Glutamatergic neuron (in vitro differentiated cells): ENCODE measurements at regions not wholly inside any gene's neighbourhood (a gene's known extent, or its start where the extent isn't known, plus 50 kb on each side); places are given as distances from the start of the nearest gene placed in this dataset.

Experiments used
- DNase-seq: peaks from one replicate; pipeline ENCODE4 v3.0.0; 2022
- H3K27ac Mint-ChIP-seq: one replicate; pipeline ENCODE4 v1.8.0; 2020; ENCODE audit warnings: mild to moderate bottlenecking, mixed read lengths, inconsistent platforms; ENCODE audit not compliant: unreplicated experiment
- H3K27me3 Mint-ChIP-seq: one replicate; pipeline ENCODE4 v1.8.0; 2020; ENCODE audit warnings: mild to moderate bottlenecking, moderate library complexity, mixed read lengths, inconsistent platforms; ENCODE audit not compliant: unreplicated experiment
- H3K36me3 Mint-ChIP-seq: one replicate; pipeline ENCODE4 v1.8.0; 2020; ENCODE audit warnings: mild to moderate bottlenecking, mixed read lengths, inconsistent platforms; ENCODE audit not compliant: unreplicated experiment
- H3K4me1 Mint-ChIP-seq: one replicate; pipeline ENCODE4 v1.8.0; 2020; ENCODE audit warnings: mild to moderate bottlenecking, low read depth, mixed read lengths, inconsistent platforms; ENCODE audit not compliant: unreplicated experiment
- H3K4me3 Mint-ChIP-seq: one replicate; pipeline ENCODE4 v1.8.0; 2020; ENCODE audit warnings: mild to moderate bottlenecking, mixed read lengths, inconsistent platforms; ENCODE audit not compliant: unreplicated experiment
- H3K9me3 Mint-ChIP-seq: one replicate; pipeline ENCODE4 v1.8.0; 2020; ENCODE audit warnings: mild to moderate bottlenecking, moderate library complexity, mixed read lengths, inconsistent platforms; ENCODE audit not compliant: unreplicated experiment
- TF ChIP-seq, protein P1 (sequence below): fragments of 200-600 bp; sonication (generic); IDR thresholded peaks from one replicate; pipeline ENCODE4 v1.5.0; 2021; ENCODE audit not compliant: partially characterized antibody, unreplicated experiment

DNA sequence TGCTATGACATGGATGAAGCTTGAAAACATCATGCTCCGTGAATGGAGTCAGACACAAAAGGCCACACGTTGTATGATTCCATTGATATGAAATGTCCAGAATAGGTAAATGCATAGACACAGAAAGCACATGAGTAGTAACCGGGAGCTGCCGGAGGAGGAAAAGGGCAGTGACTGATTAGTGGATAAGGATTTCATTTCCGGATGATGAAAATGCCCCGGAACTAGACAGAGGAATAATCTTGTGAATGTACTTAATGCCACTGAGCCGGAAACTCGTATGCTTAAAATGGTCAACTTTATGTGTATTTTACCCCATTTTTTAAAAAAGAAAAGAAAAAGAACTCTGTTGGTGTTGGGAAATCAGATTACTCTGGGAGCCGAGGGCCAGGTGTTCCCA is 112.7 kb upstream of the FAM9B start:
- Mint-ChIP-seq H3K27ac (no peak overlapping the region), H3K4me3 (no peak overlapping the region), H3K9me3 (no peaks in the 10 kb centered on the region), H3K36me3 (no peaks in the 10 kb centered on the region), H3K4me1 (no peaks in the 10 kb centered on the region), H3K27me3 (no peaks in the 10 kb centered on the region)
- DNase-seq = no peak
- TF ChIP-seq, protein P1, sequence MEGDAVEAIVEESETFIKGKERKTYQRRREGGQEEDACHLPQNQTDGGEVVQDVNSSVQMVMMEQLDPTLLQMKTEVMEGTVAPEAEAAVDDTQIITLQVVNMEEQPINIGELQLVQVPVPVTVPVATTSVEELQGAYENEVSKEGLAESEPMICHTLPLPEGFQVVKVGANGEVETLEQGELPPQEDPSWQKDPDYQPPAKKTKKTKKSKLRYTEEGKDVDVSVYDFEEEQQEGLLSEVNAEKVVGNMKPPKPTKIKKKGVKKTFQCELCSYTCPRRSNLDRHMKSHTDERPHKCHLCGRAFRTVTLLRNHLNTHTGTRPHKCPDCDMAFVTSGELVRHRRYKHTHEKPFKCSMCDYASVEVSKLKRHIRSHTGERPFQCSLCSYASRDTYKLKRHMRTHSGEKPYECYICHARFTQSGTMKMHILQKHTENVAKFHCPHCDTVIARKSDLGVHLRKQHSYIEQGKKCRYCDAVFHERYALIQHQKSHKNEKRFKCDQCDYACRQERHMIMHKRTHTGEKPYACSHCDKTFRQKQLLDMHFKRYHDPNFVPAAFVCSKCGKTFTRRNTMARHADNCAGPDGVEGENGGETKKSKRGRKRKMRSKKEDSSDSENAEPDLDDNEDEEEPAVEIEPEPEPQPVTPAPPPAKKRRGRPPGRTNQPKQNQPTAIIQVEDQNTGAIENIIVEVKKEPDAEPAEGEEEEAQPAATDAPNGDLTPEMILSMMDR = no peak

DNA sequence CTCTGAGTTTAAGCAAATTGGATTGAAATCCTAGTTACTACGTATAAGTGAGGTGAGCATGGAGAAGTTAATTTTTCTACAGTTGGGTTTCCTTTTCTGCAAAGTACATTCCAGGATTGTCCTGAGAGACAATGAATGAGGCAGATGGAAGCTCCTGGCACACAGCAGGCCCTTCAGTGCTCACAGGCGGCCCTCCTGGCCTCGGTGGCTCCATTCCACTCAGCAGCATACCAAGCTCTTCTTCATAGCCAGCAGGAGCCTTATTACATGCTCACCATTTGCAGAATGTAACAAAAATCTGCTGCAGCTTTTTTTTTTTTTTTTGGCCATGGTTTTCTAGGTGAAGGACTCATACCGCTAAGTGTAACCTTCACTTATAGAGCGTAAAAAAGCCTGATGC is 113.2 kb upstream of the FAM9B start:
- no peaks in the 10 kb centered on the region for H3K36me3 Mint-ChIP-seq
- TF ChIP-seq, protein P1 = no peak
- no peaks in the 10 kb centered on the region for H3K27me3 Mint-ChIP-seq
- no peak for DNase-seq
- no peak overlapping the region for H3K27ac Mint-ChIP-seq
- no peaks in the 10 kb centered on the region for H3K4me1 Mint-ChIP-seq
- H3K9me3 Mint-ChIP-seq = no peaks in the 10 kb centered on the region
- H3K4me3 Mint-ChIP-seq = no peak overlapping the region

DNA sequence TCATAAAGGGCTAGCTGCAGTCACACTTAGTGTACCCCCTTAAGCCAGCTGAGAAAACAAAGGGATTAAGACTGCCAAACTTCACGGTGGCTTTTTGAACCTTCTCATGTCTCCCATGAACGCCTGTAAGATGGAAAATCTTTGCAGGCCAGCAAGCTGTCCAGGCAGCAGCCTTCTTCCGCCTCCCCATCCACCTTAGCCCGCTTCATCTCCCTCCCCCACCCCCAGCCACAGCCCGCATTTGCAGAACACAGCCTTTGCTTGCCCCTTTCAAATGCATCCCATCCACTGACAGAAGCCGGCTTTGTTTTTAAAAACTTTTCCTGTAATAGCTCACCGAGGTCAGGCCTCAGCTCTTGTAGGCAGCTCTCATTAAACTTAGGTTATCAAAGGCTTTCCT is 113.8 kb upstream of the FAM9B start:
- DNase-seq = no peak
- TF ChIP-seq, protein P1 = no peak
- Mint-ChIP-seq H3K4me1 (no peaks in the 10 kb centered on the region), H3K4me3 (no peak overlapping the region), H3K9me3 (no peaks in the 10 kb centered on the region), H3K27me3 (no peaks in the 10 kb centered on the region), H3K27ac (no peak overlapping the region), H3K36me3 (no peaks in the 10 kb centered on the region)

DNA sequence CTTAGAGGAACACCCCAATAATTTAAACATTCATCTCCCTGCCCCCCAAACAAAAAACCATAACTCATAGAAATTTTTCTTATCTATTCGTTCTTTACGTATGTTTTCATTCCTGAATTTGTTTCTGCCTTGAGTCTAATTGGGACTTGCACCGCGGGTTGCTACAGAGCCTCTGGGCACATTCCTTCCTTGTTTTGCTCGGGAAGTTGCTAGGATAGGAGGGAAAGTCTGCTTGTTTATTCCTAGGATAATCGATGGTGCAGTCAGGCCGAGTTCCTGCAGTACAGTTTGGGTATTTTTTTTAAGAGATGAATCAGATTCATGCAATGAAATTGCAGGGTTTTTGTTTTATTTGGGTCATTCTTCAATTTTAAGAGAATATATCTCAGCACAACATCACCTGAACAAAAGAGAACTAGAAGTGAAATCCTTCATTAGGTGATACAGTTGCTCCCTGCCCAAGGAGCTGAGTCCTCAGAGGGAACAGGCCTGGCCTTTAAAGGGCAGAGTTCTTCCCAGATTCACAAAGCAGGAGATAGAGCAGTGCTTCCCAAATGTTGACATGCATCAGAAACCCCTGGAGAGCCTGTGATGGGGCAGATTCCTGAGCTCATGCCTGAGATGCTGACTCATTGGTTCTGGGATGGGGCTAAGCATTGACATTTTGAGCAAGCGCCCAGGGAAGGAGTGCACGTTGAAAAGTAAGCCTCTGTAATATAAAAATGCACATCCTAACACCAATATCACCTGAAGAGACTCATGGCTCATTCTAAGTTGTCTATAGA is 114.9 kb upstream of the FAM9B start:
- Mint-ChIP-seq H3K27me3 (no peaks in the 10 kb centered on the region), H3K27ac (no peak overlapping the region), H3K4me1 (no peaks in the 10 kb centered on the region), H3K4me3 (no peak overlapping the region), H3K9me3 (no peaks in the 10 kb centered on the region), H3K36me3 (no peaks in the 10 kb centered on the region)
- DNase-seq = no peak
- TF ChIP-seq, protein P1 = no peak

DNA sequence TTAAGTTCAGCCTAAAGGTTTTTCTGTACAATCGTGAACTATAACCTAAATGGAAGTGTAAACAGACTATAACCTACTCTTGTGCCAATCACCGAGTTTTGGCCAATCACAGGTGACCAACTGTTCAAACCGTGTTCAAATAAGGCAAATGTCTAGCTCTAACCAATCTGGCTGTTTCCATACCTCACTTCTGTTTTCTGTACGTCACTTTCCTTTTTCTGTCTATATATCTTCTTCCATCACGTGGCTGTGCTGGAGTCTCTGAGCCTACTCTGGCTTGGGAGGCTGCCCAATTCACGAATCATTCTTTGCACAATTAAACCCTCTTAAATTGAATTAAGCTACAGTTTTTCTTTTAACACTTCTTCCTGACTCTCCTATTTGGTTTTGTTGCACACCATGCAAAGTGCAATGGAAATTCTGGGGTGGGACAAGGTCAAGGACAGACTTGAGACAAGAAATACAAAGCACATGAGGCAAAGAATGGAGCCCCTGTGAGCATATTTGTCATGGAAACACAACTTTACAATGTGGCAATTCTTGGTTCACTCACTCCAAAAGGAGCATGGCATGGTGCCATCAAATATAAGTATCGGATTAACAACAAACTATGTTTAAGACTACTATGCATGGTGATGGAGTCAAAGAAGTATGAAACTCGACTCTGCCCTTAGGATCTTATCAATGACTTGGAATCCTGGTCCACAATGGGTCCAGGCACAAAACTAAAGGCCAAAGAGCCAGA is 115.7 kb upstream of the FAM9B start:
- no peak for DNase-seq
- Mint-ChIP-seq H3K4me1 (no peaks in the 10 kb centered on the region), H3K36me3 (no peaks in the 10 kb centered on the region), H3K4me3 (no peak overlapping the region), H3K9me3 (no peaks in the 10 kb centered on the region), H3K27me3 (no peaks in the 10 kb centered on the region), H3K27ac (no peak overlapping the region)
- TF ChIP-seq, protein P1 = no peak
